ACHN (cell line): ENCODE measurements at regions not wholly inside any gene's neighbourhood (a gene's known extent, or its start where the extent isn't known, plus 50 kb on each side); places are given as distances from the start of the nearest gene placed in this dataset.
"Not testable (repeated sequence)": the region's sequence is repeated elsewhere in the genome, so short reads cannot be mapped to it uniquely, and the experiment has no call there.

Experiments
- DNase-seq: peaks from one replicate; pipeline ENCODE4 v3.0.0-alpha.2; 2015
- in situ Hi-C: cut with HindIII; loops from 2 replicates; pipeline ENCODE4 v1.10.0; 2017; ENCODE audit warnings: low sequenced_read_pairs, low pct_ligation_motif_present, low pct_unique_long_range_greater_than_20kb

DNA sequence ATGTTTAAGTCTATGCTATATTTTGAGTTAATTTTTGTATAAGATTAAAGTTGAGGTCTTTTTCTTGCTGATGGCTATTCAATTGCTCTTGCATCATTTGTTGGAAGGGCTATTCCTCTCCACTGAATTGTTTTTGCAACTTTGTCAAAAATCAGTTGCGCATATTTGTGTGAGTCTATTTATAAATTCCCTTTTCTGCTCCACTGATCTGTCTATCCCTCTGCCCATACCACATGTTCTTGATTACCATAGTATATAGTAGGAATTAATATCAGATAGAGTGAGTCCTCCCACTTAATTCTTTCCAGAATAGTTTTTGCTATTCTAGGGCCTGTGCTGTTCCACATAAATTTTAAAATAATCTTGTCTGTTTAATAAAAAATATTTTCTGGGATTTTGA is 152.4 kb upstream of the ADCY1 start:
- no peak for DNase-seq
- in situ Hi-C loops = no loop called here

- in situ Hi-C loops = no loop called here
- no peak for DNase-seq
These were observed 143.8 kb upstream of the ADCY1 start for GRCh38 chr7:45430397-45430796.

- in situ Hi-C loops = no loop called here
These were observed 139.9 kb upstream of the ADCY1 start for GRCh38 chr7:45434167-45434784.

DNA sequence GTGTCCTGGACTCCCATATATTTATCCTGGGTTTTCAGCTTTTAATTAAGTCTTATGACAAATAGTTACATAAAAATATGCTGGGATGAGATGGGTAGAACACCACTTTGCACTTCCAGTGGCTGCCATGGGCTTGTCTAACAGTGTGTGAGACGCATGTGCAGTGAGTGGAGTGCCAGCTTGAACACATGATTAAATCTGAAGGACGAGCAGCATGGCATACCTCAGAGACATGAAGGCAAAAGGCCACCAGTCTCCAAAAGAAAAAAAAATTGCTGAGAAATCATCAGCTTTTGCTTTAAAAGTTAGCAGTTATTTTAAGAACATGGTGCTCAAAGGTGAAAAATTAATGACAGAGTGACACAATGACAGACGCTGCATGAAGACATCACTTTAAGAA is 139.0 kb upstream of the ADCY1 start:
- DNase-seq = no peak
- in situ Hi-C loops = no loop called here

More at GRCh38 chr7:45434167-45434784, 139.9 kb upstream of the ADCY1 start:
- no peak for DNase-seq

GRCh38 chr7:45435846-45436245 is 138.3 kb upstream of the ADCY1 start:
- peak; percentile 88 for DNase-seq
- in situ Hi-C loops = no loop called here

DNA sequence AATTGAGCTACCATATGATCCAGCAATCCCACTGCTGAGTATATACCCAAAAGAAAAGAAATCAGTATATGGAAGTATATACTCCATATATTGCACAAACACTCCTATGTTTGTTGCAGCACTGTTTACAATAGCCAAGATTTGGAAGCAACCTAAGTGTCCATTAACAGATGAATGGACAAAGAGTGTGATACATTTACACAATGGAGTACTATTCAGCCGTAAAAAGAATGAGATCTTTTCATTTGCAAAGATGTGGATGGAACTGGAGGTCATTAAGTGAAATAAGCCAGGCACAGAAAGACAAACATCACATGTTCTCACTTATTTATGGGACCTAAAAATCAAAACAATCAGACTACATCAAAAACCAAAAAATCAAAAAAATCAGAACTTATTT is 133.4 kb upstream of the ADCY1 start:
- in situ Hi-C loops, DNase-seq: not testable (repeated sequence)

DNA sequence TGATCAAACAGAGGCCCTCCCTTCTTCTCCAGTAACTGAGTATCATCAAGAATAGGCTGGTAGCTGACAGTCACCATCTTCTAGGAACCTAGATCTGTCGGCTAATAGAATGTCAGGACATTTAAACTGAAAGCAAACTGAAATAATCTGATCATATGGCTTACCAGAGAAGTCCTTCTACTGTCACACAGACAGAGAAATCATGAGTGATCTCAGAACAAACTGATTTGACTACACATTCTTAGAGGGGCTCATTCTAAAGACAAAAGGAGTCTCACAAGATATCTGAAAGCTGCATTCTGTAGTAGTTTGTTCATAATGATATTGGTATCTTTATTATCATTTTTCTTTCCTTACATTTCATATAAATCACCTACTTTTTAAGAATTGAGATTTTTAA is 130.9 kb upstream of the ADCY1 start:
- DNase-seq = no peak
- in situ Hi-C loops = no loop called here

- in situ Hi-C loops = no loop called here
- no peak for DNase-seq
These were observed 127.8 kb upstream of the ADCY1 start for GRCh38 chr7:45446195-45446944.

DNA sequence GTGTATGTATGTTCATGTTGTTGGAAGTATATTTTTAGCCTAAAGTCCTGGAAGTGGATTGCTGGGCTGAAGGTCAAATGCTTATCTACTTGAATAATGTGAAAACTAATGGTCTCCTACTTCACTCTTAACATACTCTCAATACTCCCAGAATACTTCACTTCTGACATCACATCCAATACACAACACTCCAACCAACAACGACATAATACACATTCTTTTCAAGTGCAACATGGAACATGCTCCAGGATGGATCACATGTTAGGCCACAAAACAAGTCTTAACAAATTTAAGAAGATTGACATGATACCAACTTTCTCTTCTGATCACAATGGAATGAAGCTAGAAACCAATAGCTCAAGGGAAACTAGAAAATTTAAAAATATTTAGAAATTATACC is 126.9 kb upstream of the ADCY1 start:
- DNase-seq = no peak

GRCh38 chr7:45450571-45451204 is 123.5 kb upstream of the ADCY1 start:
- in situ Hi-C loops = no loop called here
- DNase-seq = no peak

More for the DNA sequence above, 126.9 kb upstream of the ADCY1 start:
- in situ Hi-C loops = no loop called here

GRCh38 chr7:45451342-45452035 is 122.7 kb upstream of the ADCY1 start:
- in situ Hi-C loops = no loop called here
- DNase-seq = peak; percentile 11

- no peak for DNase-seq
- in situ Hi-C loops = no loop called here
These were observed 119.4 kb upstream of the ADCY1 start for GRCh38 chr7:45454771-45455170.

GRCh38 chr7:45455662-45456061 is 118.5 kb upstream of the ADCY1 start:
- in situ Hi-C loops = no loop called here
- DNase-seq = no peak

- in situ Hi-C loops = no loop called here
These were observed 118.1 kb upstream of the ADCY1 start for GRCh38 chr7:45456105-45456504.

GRCh38 chr7:45456747-45457524 is 117.2 kb upstream of the ADCY1 start:
- DNase-seq = no peak
- in situ Hi-C loops = no loop called here

More at GRCh38 chr7:45456105-45456504, 118.1 kb upstream of the ADCY1 start:
- no peak for DNase-seq

GRCh38 chr7:45457591-45457990 is 116.6 kb upstream of the ADCY1 start:
- in situ Hi-C loops = no loop called here
- no peak for DNase-seq

GRCh38 chr7:45459476-45459875 is 114.7 kb upstream of the ADCY1 start:
- in situ Hi-C loops = no loop called here
- no peak for DNase-seq

- in situ Hi-C loops = no loop called here
- no peak for DNase-seq
These were observed 113.8 kb upstream of the ADCY1 start for GRCh38 chr7:45460379-45460778.
